ENCODE measurements at regions not wholly inside any gene's neighbourhood (a gene's known extent, or its start where the extent isn't known, plus 50 kb on each side); places are given as distances from the start of the nearest gene placed in this dataset.

DNA sequence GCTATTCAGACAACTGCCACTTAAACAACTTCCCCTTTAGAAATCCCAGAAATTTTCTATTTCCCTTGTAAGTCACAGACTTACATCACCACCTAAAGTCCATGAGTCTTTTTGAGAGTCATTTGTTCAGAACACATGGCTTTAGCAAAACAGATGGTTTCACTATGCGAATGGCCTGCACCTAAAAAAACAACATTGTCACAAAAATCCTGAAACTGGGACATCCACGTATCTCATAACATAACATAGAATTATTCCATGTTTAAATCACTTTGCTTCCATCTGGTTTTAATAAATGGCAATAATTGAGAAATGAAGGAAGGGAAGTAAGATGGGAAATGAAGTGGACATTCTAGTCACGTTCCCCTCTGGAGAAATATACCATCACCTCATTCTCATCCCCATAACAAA lies 155.3 kb upstream of the EDNRA start:
- Histone ChIP-seq H3K4me1 (no peaks in the 10 kb centered on the region), H3K4me3 (no peak overlapping the region), H3K27ac (no peak overlapping the region), H3K36me3 (no peaks in the 10 kb centered on the region), H3K9me3 (no peaks in the 10 kb centered on the region), H3K27me3 (no peaks in the 10 kb centered on the region)
- no peak for ATAC-seq
- TF ChIP-seq, protein P1, sequence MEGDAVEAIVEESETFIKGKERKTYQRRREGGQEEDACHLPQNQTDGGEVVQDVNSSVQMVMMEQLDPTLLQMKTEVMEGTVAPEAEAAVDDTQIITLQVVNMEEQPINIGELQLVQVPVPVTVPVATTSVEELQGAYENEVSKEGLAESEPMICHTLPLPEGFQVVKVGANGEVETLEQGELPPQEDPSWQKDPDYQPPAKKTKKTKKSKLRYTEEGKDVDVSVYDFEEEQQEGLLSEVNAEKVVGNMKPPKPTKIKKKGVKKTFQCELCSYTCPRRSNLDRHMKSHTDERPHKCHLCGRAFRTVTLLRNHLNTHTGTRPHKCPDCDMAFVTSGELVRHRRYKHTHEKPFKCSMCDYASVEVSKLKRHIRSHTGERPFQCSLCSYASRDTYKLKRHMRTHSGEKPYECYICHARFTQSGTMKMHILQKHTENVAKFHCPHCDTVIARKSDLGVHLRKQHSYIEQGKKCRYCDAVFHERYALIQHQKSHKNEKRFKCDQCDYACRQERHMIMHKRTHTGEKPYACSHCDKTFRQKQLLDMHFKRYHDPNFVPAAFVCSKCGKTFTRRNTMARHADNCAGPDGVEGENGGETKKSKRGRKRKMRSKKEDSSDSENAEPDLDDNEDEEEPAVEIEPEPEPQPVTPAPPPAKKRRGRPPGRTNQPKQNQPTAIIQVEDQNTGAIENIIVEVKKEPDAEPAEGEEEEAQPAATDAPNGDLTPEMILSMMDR (IDR thresholded peaks at IDR 0.05) = no peak
- FAIRE-seq = no peak
- WGBS, 2 donors = 72 to 78% methylated on average over 3 of the region's 3 CpGs
- intact Hi-C loops (cut with DNase I) = no loop called here
- no peak for DNase-seq

- no peak for ATAC-seq
Observed at GRCh38 chr4:147326591-147326990, 154.3 kb upstream of the EDNRA start.

DNA sequence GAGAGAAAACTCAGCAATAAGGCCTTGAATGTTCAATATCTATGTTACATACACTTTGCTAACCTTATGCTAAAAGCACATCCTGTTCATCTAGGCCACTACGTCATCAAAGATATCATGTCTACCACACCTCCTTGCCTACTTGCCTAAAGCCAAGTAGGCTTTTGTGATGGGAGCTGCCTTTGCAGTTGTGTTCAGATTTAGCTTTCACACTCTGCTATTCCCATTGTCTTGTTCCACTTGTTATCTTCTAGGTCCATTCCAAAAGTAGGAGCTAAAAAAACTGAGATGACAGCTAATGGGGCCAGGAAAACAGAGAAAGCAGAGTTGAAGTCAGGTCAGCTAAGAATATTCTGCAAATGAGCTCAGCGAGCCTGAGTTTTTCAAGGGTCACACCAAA lies 153.6 kb upstream of the EDNRA start:
- TF ChIP-seq, protein P1 (IDR thresholded peaks at IDR 0.05) = no peak
- 61 to 80% methylated on average over 2 of the region's 2 CpGs for WGBS, 2 donors
- Histone ChIP-seq H3K27me3 (no peaks in the 10 kb centered on the region), H3K9me3 (no peaks in the 10 kb centered on the region), H3K36me3 (no peaks in the 10 kb centered on the region), H3K4me1 (no peaks in the 10 kb centered on the region), H3K4me3 (no peak overlapping the region), H3K27ac (no peak overlapping the region)
- intact Hi-C loops (cut with DNase I) = no loop called here
- no peak for DNase-seq
- ATAC-seq = no peak
- no peak for FAIRE-seq

More at GRCh38 chr4:147326591-147326990, 154.3 kb upstream of the EDNRA start:
- no peak overlapping the region for H3K4me3 ChIP-seq
- H3K27ac ChIP-seq = no peak overlapping the region
- intact Hi-C loops (cut with DNase I) = no loop called here
- no peak for DNase-seq
- H3K9me3 ChIP-seq = no peaks in the 10 kb centered on the region
- no peak for FAIRE-seq
- H3K27me3 ChIP-seq = no peaks in the 10 kb centered on the region
- H3K36me3 ChIP-seq = no peaks in the 10 kb centered on the region
- H3K4me1 ChIP-seq = no peaks in the 10 kb centered on the region
- TF ChIP-seq, protein P1 (IDR thresholded peaks at IDR 0.05) = no peak

GRCh38 chr4:147328189-147328588 lies 152.7 kb upstream of the EDNRA start:
- 73 to 90% methylated on average over 2 of the region's 2 CpGs for WGBS, 2 donors

DNA sequence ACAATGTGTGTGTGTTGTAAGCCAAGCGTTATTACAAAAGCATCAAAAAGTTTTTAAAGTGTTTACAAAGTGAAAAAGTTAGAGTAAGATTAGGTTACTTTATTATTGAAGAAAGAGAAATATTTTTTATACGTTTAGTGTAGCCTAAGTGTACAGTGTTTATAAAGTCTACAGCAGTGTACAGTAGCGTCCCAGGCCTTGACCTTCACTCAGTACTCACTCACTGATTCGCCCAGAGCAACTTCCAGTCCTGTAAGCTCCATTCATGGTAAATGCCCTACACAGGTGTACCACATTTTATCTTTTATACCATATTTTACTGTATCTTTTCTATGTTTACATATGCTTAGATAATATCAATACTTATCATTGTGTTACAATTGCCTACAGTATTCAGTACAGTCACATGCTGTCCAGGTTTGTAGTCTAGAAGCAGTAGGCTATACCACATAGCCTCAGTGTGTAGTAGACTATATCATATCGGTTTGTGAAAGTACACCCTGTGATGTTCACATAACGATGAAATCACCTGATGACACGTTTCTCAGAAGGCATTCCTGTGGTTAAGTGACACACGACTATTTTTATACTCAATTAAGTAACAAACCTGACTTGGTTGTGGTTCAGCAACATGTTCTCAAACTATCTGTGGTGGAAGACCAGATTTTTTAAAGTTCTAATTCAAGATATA lies 152.0 kb upstream of the EDNRA start:
- ATAC-seq = no peak
- no peaks in the 10 kb centered on the region for H3K27me3 ChIP-seq
- intact Hi-C loops (cut with DNase I) = no loop called here
- FAIRE-seq = no peak
- H3K9me3 ChIP-seq = no peaks in the 10 kb centered on the region
- no peaks in the 10 kb centered on the region for H3K4me1 ChIP-seq
- 48 to 60% methylated on average over 8 of the region's 8 CpGs for WGBS, 2 donors
- H3K27ac ChIP-seq = no peak overlapping the region
- DNase-seq = no peak
- H3K36me3 ChIP-seq = no peaks in the 10 kb centered on the region
- H3K4me3 ChIP-seq = no peak overlapping the region
- TF ChIP-seq, protein P1 (IDR thresholded peaks at IDR 0.05) = no peak

More at GRCh38 chr4:147328189-147328588, 152.7 kb upstream of the EDNRA start:
- H3K9me3 ChIP-seq = no peaks in the 10 kb centered on the region
- H3K27ac ChIP-seq = no peak overlapping the region
- TF ChIP-seq, protein P1 (IDR thresholded peaks at IDR 0.05) = no peak
- H3K27me3 ChIP-seq = no peaks in the 10 kb centered on the region
- no peaks in the 10 kb centered on the region for H3K4me1 ChIP-seq
- DNase-seq (no peak), ATAC-seq (no peak), FAIRE-seq (no peak)
- no peak overlapping the region for H3K4me3 ChIP-seq
- no peaks in the 10 kb centered on the region for H3K36me3 ChIP-seq
- intact Hi-C loops (cut with DNase I) = no loop called here

Data from pancreas (tissue), 10 donors.